ENCODE measurements at regions not wholly inside any gene's neighbourhood (a gene's known extent, or its start where the extent isn't known, plus 50 kb on each side); places are given as distances from the start of the nearest gene placed in this dataset.
"Not testable (repeated sequence)": the region's sequence is repeated elsewhere in the genome, so short reads cannot be mapped to it uniquely, and the experiment has no call there.

DNA sequence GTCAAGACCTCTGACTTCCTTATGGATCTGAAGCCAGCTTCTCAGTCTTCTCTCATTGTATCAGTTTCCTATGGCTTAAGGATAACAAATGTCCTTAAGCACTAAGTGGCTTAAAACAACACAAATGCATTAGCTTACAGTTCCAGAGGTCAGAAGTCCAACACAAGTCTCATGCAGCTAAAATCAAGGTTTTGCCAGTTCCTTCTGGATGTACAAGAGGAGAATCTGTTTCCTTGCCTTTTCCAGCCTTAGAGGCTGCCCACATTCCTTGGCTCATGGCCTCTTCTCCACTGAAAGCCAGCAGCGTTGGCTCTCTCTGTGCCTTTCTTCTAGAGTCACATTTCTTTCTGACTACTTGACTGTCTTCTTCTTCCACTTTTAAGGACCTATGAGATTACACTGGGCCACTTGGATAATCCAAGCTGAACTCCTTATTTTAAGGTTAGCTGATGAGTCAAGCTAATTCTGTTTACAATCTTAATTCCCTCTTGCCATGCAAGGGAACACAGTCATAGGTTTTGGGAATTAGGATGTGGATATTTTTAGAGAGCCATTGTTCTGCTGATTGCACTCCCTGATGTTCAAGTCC lies 179.0 kb downstream of the BCAS1 start:
- no peak for TF ChIP-seq ZNF274 (IDR thresholded peaks at IDR 0.05; ENCODE audit: low read depth, low read length)
- no peak overlapping the region for H3K4me3 ChIP-seq (ENCODE audit: low read length)

DNA sequence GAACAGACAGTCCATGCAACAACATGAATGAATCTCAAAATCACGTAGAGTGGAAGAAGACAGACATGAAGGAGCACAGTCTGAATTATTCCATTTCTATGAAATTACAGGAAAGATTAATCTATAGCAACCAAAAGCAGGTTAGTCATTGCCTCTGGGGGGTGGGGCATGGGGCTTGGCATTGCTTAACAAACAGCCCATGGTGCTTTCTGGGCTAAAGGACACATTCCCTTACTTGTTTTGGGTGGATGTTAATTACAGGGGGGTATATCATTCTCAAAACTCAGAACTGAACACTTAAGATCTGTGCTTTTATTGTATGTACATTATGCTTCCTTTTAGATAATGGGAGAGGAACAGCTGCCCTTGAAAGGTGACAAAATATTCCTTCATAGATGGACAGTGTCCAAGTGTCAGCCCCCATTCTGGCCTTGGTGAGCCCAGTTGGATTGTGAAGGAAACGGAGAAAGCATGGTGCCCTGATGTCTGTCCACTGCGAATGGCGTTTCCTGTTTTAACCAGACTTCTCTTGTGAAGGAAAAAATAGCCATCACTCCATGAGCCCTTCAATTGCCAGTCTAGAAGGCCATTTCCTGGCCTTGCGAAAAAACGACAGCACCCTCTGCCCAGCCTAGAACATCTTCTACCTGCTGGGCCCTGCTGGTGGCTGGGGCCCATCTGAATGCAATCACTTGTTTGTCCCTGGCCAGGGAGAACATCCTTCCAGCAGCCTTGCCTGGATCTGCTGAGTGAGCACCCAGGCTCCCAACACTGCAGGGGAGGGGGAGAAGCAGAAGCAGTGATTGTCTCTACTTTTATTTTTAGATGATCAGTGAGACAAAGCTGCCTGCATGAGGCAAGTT lies 179.7 kb downstream of the BCAS1 start:
- no peak for TF ChIP-seq ZNF274 (IDR thresholded peaks at IDR 0.05; ENCODE audit: low read depth, low read length)

DNA sequence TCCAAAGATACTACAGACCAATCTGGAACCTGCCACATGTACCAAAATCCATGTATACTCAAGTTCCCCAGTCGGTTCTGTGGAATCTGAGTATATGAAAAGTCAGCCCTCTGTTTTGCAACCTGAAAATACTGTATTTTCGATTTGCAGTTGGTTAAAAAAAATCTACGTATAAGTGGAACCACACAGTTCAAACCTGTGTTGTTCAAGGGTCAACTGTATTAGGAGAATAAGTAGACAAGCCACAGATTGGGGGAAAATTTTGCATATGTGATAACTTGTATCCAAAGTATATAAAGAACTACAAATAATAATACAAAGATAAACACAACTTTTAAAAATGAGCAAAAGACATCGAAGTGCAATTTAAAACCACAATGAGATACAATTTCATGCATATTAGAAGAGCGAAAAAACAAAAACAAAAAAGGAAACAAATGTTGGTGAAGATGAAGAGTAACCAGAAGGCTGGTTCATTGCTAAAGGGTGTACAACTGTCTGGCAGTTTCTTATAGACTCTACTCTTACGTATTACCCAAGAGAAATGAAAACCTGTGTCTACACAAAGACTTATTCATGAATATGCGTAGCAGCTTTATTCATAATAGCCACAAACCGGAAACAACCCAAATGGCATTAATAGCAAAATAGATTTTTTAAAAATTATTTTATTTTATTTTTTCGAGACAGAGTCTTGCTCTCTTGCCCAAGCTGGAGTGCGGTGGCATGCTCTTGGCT lies 180.8 kb downstream of the BCAS1 start:
- TF ChIP-seq ZNF274 (IDR thresholded peaks at IDR 0.05; ENCODE audit: low read depth, low read length) = no peak
- H3K4me3 ChIP-seq (ENCODE audit: low read length) = no peak overlapping the region

More for the DNA sequence above, 179.7 kb downstream of the BCAS1 start:
- no peak overlapping the region for H3K4me3 ChIP-seq (ENCODE audit: low read length)

DNA sequence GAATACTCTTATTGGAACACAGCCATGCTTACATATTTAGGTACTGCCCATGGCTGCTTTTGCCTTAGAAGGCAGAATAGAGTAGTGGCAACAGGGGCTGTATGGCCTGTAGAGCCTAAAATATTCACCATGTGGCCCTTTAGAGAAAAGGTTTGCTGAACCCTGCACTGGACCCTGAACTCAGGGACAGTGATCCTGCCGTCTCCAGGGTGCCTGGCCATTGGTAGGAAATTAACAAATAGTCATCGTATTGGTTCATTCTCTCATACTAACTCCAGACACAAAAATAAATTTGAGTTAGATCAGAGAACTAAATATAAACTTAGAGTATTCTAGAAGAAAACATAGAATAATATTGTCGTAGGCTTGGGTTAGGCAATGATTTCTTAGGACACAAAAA lies 181.4 kb downstream of the BCAS1 start:
- TF ChIP-seq ZNF274 (IDR thresholded peaks at IDR 0.05; ENCODE audit: low read depth, low read length) = no peak
- H3K4me3 ChIP-seq (ENCODE audit: low read length) = no peak overlapping the region

DNA sequence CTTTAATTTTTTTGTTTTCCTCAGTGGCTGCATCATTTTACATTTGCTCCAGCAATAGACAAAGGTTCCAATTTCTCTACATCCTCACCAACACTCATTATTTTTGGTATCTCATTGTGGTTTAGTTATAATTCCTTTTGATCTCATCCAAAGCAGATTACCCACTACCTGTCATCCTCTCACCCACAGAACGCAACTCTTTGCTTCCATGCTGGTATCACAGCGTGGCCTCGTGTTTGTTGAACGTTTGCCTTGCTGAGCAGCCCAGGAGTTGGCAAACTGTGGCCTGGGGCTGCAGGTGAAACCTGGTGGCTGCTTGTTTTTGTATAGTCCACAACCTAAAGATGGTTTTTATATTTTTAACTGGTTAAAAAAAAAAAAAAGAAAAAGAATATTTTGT lies 181.9 kb downstream of the BCAS1 start:
- TF ChIP-seq ZNF274 (IDR thresholded peaks at IDR 0.05; ENCODE audit: low read depth, low read length) = no peak
- no peak overlapping the region for H3K4me3 ChIP-seq (ENCODE audit: low read length)

DNA sequence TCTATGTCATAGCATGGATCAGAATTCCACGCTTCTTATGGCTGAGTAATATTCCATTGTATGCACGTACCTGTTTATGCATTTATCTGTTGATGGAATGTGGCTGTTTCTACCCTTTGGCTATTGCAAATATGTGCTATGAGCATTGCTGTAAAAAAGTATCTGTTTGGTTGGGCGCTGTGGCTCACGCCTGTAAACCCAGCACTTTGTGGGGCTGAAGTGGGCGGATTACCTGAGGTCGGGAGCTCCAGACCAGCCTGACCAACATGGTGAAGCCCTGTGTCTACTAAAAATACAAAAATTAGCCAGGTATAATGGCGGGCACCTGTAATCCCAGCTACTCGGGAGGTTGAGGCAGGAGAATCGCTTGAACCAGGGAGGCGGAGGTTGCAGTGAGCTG lies 182.4 kb downstream of the BCAS1 start:
- TF ChIP-seq ZNF274 (IDR thresholded peaks at IDR 0.05; ENCODE audit: low read depth, low read length) = no peak
- no peak overlapping the region for H3K4me3 ChIP-seq (ENCODE audit: low read length)

DNA sequence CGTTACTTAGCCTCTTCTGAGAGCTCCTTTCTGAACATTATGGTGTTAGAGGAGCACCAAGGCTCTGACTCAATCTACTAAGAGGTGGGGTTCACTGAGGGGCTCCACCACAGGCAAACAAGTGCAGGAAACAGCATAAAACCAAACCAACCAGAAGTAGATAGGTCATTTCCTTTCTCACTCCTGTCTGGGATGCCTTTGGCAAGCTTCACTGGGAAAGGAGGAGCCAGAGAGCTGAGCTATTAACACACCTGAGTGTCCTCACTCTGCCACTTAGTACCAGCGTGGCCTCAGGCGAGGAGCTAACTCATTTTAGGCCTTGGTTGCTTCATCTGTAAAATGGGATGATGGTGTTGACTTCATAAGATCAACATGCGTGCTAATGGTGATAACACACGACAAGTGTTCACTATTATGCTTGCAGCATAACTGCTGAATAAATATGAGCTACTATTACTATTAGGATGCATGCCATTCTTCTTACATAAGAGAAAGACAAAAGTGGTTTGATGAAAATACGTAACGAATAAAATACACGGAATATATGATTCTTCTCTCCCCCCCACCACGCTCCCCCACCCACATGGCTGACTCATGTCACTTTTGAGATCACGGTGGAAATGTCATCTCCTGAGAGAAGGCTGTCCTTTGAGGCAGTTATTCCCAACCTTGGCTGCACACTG lies 185.4 kb downstream of the BCAS1 start:
- no peak for TF ChIP-seq ZNF274 (IDR thresholded peaks at IDR 0.05; ENCODE audit: low read depth, low read length)
- no peak overlapping the region for H3K4me3 ChIP-seq (ENCODE audit: low read length)

DNA sequence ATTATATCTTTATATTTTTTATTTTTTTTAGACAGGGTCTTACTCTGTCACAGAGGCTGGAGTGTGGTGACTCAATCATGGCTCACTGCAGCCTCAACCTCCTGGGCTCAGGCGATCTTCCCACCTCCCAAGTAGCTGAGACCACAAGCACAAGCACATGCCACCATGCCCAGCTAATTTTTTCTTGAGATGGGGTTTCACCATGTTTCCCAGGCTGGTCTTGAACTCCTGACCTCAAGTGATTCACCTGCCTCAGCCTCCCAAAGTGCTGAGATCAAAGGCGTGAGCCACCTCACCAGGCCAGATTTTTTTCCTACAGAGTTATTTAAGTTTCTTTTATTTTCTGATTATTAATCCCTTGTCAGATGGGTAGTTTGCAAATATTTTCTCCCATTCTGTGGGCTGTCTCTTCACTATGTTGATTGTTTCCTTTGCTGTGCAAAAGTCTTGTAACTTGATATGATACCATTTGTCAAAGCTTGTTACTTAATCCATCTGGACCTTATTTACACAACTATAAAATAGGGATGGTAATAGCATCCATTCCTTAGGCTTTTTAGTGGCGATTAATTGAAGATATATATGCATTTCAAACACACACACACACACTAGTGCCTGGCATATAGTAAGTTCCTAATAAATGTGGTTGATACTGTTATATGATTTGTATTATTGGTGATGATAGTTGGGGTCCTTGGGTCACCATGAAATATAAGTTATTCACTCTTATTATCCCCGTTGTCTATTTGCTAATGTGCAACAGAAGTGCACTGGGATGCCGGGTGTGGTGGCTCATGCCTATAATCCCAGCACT lies 187.1 kb downstream of the BCAS1 start:
- no peak overlapping the region for H3K4me3 ChIP-seq (ENCODE audit: low read length)
- no peak for TF ChIP-seq ZNF274 (IDR thresholded peaks at IDR 0.05; ENCODE audit: low read depth, low read length)

DNA sequence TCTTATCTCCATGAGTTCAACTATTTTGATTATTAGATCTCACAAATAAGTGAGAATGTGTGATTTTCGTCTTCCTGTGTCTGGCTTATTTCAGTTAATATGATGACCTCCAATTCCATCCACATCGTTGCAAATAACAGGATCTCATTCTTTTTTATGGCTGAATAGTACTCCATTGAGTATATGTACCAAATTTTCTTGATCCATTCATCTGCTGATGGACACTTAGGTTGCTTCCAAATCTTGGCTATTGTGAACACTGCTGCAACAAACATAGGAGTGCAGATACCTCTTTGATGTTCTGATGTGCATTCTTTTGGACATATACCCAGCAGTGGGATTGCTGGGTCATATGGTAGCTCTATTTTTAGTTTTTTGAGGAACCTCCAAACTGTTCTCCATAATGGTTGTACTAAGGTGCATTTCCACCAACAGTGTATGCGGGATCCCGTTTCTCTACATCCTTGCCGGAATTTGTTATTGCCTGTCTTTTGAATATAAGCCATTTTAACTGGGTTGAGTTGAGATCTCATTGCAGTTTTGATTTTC lies 187.9 kb downstream of the BCAS1 start:
- not testable (repeated sequence) for H3K4me3 ChIP-seq (ENCODE audit: low read length)

DNA sequence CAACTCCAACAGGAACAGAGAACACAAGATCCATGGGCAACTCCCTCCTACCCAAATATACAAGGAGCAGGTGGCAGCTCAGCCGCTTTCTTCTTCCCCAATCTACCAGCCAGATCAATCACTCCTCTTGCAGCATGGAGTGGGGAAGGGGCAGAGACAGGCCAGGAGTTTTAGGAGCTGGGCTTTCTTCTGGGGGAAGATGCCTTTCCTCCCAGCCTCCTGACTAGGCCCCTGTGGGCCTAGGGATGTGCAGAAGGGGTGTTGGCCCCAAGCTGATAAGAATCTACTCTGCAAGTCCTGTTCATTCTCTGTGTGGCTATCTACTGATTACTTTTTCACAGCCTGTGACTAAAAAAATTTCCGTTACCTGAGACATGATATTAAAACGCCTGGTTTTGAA lies 189.0 kb downstream of the BCAS1 start:
- TF ChIP-seq ZNF274 (IDR thresholded peaks at IDR 0.05; ENCODE audit: low read depth, low read length) = no peak
- H3K4me3 ChIP-seq (ENCODE audit: low read length) = no peak overlapping the region

DNA sequence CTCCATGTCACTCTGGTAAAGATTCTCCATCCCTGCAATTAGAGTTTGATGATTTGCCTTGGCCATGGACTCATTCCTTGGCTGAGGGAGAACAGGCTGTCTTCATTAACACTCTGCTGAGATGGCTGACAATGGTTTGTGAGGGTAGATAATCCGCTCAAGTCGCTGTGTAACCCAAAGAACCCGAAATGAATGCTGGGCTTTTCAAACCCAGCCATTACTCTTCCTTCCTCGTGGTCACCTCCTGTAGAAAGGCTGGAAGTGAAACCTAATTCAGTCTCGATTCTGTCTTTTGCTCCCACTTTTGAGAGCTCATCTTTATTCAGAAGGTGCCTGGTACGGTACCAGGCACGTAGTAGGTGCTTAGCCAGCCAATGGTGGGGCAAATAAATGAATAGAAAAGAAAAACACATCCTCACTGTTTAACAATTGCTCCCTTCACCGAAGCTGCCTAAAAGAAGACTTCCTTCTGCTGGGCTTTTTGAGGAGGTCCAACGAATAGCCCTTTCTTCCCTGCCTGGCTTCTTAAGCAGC lies 190.2 kb downstream of the BCAS1 start:
- H3K4me3 ChIP-seq (ENCODE audit: low read length) = no peak overlapping the region
- no peak for TF ChIP-seq ZNF274 (IDR thresholded peaks at IDR 0.05; ENCODE audit: low read depth, low read length)

DNA sequence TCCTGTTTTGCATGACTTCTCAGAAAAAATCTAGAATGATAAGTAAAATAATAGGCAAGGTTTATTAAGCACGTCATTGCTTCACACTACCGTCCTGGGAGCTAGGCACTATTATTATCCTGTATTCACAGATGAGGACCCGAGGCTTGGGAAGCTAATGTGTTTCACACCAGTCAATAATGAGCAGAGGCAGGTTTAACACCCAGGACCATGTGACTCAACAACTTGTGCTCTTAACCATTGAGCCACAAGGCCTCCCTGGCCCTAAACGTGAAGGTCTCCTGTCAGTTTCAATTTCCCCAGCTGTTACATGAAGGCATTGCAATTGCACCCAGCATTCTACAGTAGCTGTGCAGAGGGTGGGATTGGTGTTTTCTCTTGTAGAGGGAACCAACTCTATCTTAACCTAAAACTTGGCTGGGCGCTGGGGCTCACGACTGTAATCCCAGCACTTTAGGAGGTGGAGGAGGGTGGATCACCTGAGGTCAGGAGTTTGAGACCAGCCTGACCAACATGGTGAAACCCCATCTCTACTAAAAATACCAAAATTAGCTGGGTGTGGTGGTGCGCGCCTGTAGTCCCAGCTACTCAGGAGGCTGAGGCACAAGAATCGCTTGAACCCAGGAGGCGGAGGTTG lies 191.2 kb downstream of the BCAS1 start:
- no peak for TF ChIP-seq ZNF274 (IDR thresholded peaks at IDR 0.05; ENCODE audit: low read depth, low read length)

More for the DNA sequence above, 191.2 kb downstream of the BCAS1 start:
- no peak overlapping the region for H3K4me3 ChIP-seq (ENCODE audit: low read length)
